ENCODE measurements at regions not wholly inside any gene's neighbourhood (a gene's known extent, or its start where the extent isn't known, plus 50 kb on each side); places are given as distances from the start of the nearest gene placed in this dataset.

DNA sequence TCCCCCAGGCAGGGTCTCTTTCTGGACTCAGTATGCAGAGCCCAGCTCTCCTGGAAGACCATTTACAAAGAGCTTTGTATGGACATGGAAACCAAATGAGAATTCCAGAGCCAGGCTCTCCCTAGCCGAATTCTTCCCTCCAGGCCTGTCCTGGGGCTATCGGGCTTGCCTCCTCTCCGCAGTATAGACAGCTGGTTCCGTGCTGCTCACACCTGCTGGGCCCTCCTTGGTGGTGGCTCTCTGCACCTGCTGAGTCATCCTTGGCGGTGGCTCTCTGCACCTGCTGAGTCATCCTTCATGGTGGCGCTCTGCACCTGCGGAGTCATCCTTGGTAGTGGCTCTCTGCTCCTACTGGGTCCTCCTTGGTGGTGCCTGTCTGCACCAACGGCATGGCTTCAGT, 743.5 kb downstream of the BRD1 start:
- Histone ChIP-seq H3K27me3 (ENCODE audit: control insufficient read depth, insufficient read depth, low read length) (no peaks in the 10 kb centered on the region), H3K4me3 (ENCODE audit: low read depth, low read length) (no peak overlapping the region), H3K36me3 (ENCODE audit: control insufficient read depth, insufficient read depth, low read length) (no peaks in the 10 kb centered on the region)
- ChIA-PET POLR2A (no interaction called here), CTCF (no interaction called here)
- TF ChIP-seq, protein P1, sequence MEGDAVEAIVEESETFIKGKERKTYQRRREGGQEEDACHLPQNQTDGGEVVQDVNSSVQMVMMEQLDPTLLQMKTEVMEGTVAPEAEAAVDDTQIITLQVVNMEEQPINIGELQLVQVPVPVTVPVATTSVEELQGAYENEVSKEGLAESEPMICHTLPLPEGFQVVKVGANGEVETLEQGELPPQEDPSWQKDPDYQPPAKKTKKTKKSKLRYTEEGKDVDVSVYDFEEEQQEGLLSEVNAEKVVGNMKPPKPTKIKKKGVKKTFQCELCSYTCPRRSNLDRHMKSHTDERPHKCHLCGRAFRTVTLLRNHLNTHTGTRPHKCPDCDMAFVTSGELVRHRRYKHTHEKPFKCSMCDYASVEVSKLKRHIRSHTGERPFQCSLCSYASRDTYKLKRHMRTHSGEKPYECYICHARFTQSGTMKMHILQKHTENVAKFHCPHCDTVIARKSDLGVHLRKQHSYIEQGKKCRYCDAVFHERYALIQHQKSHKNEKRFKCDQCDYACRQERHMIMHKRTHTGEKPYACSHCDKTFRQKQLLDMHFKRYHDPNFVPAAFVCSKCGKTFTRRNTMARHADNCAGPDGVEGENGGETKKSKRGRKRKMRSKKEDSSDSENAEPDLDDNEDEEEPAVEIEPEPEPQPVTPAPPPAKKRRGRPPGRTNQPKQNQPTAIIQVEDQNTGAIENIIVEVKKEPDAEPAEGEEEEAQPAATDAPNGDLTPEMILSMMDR (IDR thresholded peaks at IDR 0.05; ENCODE audit: insufficient read depth, low read depth, low read length): no peak
- no peak for DNase-seq (ENCODE audit: low read depth)

DNA sequence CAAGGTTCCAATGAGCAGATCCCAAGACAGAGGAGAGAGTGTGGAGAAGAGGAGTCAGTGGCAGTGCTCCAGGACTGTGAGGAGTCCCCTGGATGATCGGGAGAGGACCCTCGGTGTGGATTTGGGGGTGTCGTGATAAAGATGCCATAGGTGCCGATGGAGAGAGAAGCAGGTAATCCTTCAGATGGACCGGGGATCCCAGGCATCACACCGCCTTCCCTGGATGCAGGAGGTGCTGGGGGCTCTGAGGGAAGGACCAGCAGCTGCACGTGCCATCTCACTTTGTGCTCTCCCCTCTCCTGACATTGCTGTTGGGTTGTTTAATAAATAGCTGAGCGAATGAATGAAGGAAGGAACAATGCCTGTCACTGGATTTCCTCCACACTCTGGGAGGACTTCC, 744.1 kb downstream of the BRD1 start:
- no peak for DNase-seq (ENCODE audit: low read depth)
- ChIA-PET POLR2A (no interaction called here), CTCF (no interaction called here)
- Histone ChIP-seq H3K4me3 (ENCODE audit: low read depth, low read length) (no peak overlapping the region), H3K36me3 (ENCODE audit: control insufficient read depth, insufficient read depth, low read length) (no peaks in the 10 kb centered on the region), H3K27me3 (ENCODE audit: control insufficient read depth, insufficient read depth, low read length) (no peaks in the 10 kb centered on the region)
- TF ChIP-seq, protein P1 (IDR thresholded peaks at IDR 0.05; ENCODE audit: insufficient read depth, low read depth, low read length): no peak

DNA sequence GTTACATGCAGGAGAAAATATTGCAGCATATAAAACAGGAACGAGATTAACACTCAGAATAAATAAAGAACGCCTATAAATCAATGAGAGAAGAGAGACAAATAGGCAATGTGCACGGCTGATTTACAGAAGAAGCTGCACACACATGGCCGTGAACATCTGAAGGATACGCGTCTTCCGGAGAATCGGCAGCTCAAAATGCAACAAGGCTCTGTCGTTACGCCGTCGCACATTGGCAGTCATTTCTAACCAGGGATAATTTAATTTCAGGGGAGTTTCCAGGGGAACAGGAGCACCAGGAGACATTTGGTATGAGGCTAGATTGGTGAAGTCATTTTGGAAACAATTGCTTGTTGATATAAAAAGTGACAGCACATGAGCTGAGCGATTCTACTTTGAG, 745.2 kb downstream of the BRD1 start:
- Histone ChIP-seq H3K27me3 (ENCODE audit: control insufficient read depth, insufficient read depth, low read length) (no peaks in the 10 kb centered on the region), H3K36me3 (ENCODE audit: control insufficient read depth, insufficient read depth, low read length) (no peaks in the 10 kb centered on the region), H3K4me3 (ENCODE audit: low read depth, low read length) (no peak overlapping the region)
- CTCF ChIA-PET: no interaction called here
- DNase-seq (ENCODE audit: low read depth): no peak
- TF ChIP-seq, protein P1 (IDR thresholded peaks at IDR 0.05; ENCODE audit: insufficient read depth, low read depth, low read length): no peak
- POLR2A ChIA-PET: no interaction called here

DNA sequence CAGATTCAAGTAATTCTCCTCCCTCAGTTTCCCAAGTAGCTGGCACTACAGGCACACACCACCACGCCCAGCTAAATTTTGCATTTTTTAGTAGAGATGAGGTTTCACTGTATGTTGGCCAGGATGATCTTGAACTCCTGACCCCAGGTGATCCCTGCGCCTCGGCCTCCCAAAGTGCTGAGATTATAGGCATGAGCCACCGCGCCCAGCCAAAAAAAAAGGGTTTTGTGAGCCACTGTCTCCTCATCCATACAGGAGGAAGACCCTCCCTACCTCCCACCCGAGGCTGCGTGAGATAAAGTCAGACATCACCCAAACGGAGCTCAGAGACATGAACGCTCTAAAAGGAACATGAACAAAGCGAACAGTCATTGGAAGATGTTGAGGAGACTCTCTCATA, 745.7 kb downstream of the BRD1 start:
- POLR2A ChIA-PET: no interaction called here
- Histone ChIP-seq H3K27me3 (ENCODE audit: control insufficient read depth, insufficient read depth, low read length) (no peaks in the 10 kb centered on the region), H3K36me3 (ENCODE audit: control insufficient read depth, insufficient read depth, low read length) (no peaks in the 10 kb centered on the region), H3K4me3 (ENCODE audit: low read depth, low read length) (no peak overlapping the region)
- CTCF ChIA-PET: no interaction called here
- DNase-seq (ENCODE audit: low read depth): no peak
- TF ChIP-seq, protein P1 (IDR thresholded peaks at IDR 0.05; ENCODE audit: insufficient read depth, low read depth, low read length): no peak

DNA sequence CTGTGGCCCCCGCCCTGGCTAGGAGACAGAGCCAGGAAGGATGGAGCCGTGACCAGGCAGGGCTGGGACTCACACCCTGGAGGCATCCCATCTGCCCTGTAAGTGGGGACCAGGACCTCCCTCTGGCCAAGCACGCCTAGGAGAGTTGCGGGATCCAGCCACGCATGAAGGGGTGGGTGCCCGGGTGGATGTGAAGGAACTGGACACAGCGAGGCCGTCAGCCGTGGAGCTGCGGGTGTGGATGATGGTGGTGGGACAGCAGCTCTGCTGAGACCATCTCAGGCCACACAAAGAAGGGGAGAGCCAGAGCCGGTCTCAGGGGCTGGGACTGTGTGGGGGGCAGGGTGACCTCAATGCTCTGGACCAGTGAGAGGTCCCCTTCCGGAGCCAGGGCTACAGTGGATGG, 746.4 kb downstream of the BRD1 start:
- Histone ChIP-seq H3K36me3 (ENCODE audit: control insufficient read depth, insufficient read depth, low read length) (no peaks in the 10 kb centered on the region), H3K4me3 (ENCODE audit: low read depth, low read length) (no peak overlapping the region), H3K27me3 (ENCODE audit: control insufficient read depth, insufficient read depth, low read length) (no peaks in the 10 kb centered on the region)
- POLR2A ChIA-PET: no interaction called here
- TF ChIP-seq, protein P1 (IDR thresholded peaks at IDR 0.05; ENCODE audit: insufficient read depth, low read depth, low read length): no peak
- no peak for DNase-seq (ENCODE audit: low read depth)
- CTCF ChIA-PET: no interaction called here

Data from BJ (cell line).